MM.1S (cell line): ENCODE measurements at regions not wholly inside any gene's neighbourhood (a gene's known extent, or its start where the extent isn't known, plus 50 kb on each side); places are given as distances from the start of the nearest gene placed in this dataset.

Experiments used
- DNase-seq: peaks from one replicate; pipeline ENCODE4 v3.0.0-alpha.2; 2015
- H2AFZ ChIP-seq: fragments of 300-600 bp; sonication (generic); 2 replicates; pipeline ENCODE4 v1.6.0; 2016; ENCODE audit warnings: antibody characterized with exemption, low read length
- H3F3A ChIP-seq: fragments of 300-600 bp; sonication (generic); 2 replicates; pipeline ENCODE4 v1.6.1; 2016; ENCODE audit warnings: mild to moderate bottlenecking, antibody characterized with exemption, low read length, moderate library complexity, mixed read lengths; ENCODE audit not compliant: insufficient read depth
- H3K27ac ChIP-seq: fragments of 300-600 bp; sonication (generic); 2 replicates; pipeline ENCODE4 v1.5.1; 2016; ENCODE audit warnings: mild to moderate bottlenecking, low read length
- H3K27me3 ChIP-seq: fragments of 300-600 bp; sonication (generic); replicated peaks from 2 replicates; pipeline ENCODE4 v1.6.0; 2016; ENCODE audit warnings: low read length; ENCODE audit not compliant: insufficient read depth
- H3K36me3 ChIP-seq: fragments of 300-600 bp; sonication (generic); replicated peaks from 2 replicates; pipeline ENCODE4 v1.6.1; 2016; ENCODE audit warnings: mild to moderate bottlenecking, low read length, mixed read lengths; ENCODE audit not compliant: insufficient read depth
- H3K4me1 ChIP-seq: fragments of 300-600 bp; sonication (generic); 2 replicates; pipeline ENCODE4 v1.6.1; 2016; ENCODE audit warnings: low read length, mixed read lengths
- H3K4me2 ChIP-seq: fragments of 300-600 bp; sonication (generic); 2 replicates; pipeline ENCODE4 v1.6.0; 2016; ENCODE audit warnings: low read depth, low read length
- H3K4me3 ChIP-seq: fragments of 300-600 bp; sonication (generic); 2 replicates; pipeline ENCODE4 v1.5.1; 2016; ENCODE audit warnings: low read length, mixed read lengths
- H3K79me2 ChIP-seq: fragments of 300-600 bp; sonication (generic); 2 replicates; pipeline ENCODE4 v1.6.1; 2016; ENCODE audit warnings: mixed run types, low read length, mixed read lengths
- H3K9ac ChIP-seq: fragments of 300-600 bp; sonication (generic); 2 replicates; pipeline ENCODE4 v1.6.1; 2016; ENCODE audit warnings: low read length, mixed read lengths
- H3K9me2 ChIP-seq: fragments of 300-600 bp; sonication (generic); replicated peaks from 2 replicates; pipeline ENCODE4 v1.6.1; 2016; ENCODE audit warnings: mild to moderate bottlenecking, low read length, mixed read lengths; ENCODE audit not compliant: insufficient read depth
- H3K9me3 ChIP-seq: fragments of 300-600 bp; sonication (generic); replicated peaks from 2 replicates; pipeline ENCODE4 v1.6.1; 2016; ENCODE audit warnings: mild to moderate bottlenecking, low read length, mixed read lengths; ENCODE audit not compliant: insufficient read depth
- H4K20me1 ChIP-seq: fragments of 300-600 bp; sonication (generic); 2 replicates; pipeline ENCODE4 v1.6.1; 2016; ENCODE audit warnings: mild to moderate bottlenecking, low read length, moderate library complexity, mixed read lengths; ENCODE audit not compliant: insufficient read depth
- EZH2 ChIP-seq: fragments of 300-600 bp; sonication (generic); optimal IDR thresholded peaks from 2 replicates; pipeline ENCODE3; 2017; ENCODE audit warnings: low read depth, mild to moderate bottlenecking, antibody characterized with exemption, low read length, mixed read lengths
- EZH2phosphoT487 ChIP-seq: fragments of 300-600 bp; sonication (generic); IDR thresholded peaks from 2 replicates; pipeline ENCODE4 v1.6.1; 2018; ENCODE audit warnings: antibody characterized with exemption, low read length
- TF ChIP-seq, protein P1 (sequence below): fragments of 300-600 bp; sonication (generic); IDR thresholded peaks from 2 replicates; pipeline ENCODE4 v1.5.1; 2016; ENCODE audit warnings: antibody characterized with exemption, low read length, mixed read lengths

DNA sequence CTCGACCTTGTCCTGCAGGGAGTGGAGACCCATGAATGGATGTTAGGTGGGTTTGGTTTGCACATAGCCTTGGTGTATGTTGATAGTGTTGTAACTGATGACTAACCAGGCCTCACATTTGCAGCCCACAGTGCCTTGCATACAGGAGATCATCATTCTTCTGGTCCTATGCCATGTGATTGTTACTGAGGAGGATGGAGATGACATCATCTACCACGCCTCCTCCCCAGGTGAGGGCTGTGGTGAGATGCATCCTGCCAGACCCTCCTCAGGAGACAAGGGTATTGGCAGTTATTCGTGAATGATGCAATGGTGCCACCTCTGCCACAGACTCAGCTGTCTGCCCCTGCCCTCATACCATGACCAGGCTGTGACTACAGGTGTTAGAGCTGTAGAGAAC lies 1294.1 kb downstream of the UQCRFS1 start:
- Histone ChIP-seq H3K27ac (no peak overlapping the region), H3F3A (no peaks in the 10 kb centered on the region), H3K36me3 (no peaks in the 10 kb centered on the region), H3K9me2 (no peaks in the 10 kb centered on the region), H3K4me1 (no peaks in the 10 kb centered on the region), H2AFZ (no peak overlapping the region), H3K4me2 (no peak overlapping the region), H3K27me3 (no peaks in the 10 kb centered on the region), H3K79me2 (no peaks in the 10 kb centered on the region), H4K20me1 (no peaks in the 10 kb centered on the region), H3K4me3 (no peak overlapping the region), H3K9me3 (no peaks in the 10 kb centered on the region), H3K9ac (no peak overlapping the region)
- TF ChIP-seq, protein P1, sequence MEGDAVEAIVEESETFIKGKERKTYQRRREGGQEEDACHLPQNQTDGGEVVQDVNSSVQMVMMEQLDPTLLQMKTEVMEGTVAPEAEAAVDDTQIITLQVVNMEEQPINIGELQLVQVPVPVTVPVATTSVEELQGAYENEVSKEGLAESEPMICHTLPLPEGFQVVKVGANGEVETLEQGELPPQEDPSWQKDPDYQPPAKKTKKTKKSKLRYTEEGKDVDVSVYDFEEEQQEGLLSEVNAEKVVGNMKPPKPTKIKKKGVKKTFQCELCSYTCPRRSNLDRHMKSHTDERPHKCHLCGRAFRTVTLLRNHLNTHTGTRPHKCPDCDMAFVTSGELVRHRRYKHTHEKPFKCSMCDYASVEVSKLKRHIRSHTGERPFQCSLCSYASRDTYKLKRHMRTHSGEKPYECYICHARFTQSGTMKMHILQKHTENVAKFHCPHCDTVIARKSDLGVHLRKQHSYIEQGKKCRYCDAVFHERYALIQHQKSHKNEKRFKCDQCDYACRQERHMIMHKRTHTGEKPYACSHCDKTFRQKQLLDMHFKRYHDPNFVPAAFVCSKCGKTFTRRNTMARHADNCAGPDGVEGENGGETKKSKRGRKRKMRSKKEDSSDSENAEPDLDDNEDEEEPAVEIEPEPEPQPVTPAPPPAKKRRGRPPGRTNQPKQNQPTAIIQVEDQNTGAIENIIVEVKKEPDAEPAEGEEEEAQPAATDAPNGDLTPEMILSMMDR: no peak
- TF ChIP-seq EZH2 (no peak), EZH2phosphoT487 (no peak)
- DNase-seq: no peak

DNA sequence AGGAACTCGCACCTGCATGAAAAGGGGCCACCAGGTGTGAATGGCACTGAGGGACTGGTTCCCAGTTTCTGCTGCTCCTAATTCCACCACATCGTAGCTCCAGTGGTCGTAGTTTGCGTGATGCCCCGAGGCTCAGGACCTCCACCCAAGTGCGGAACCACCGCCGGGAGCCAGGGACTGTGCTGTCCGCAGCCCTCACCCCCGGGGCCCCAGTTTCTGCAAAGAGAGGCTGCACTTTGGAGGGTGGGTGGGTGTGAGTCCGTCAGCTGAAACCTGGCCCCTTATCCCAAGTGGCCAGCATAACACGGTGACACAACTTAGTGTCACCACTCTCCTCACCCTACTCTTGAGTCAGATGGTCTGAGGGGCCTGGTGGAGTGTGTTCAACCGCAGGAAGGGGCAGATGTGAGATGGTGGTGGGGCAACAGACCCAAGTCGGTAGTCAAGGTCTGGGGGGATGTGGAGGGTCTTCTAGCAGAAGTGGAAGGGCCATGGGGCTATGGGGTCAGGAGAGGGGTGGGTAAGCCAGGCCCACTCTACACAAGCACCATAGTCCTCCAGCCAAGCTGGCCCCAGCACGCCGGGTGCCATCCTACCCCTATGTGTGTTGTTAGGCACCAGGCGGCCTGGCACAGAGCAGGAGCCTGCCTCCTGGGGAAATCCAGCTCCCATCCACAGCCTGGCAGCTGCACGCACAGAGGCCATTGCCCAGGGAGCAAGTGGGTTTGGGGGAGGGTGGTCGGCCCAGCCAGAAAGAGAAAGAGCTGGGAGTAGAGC lies 1301.6 kb downstream of the UQCRFS1 start:
- no peaks in the 10 kb centered on the region for H3K79me2 ChIP-seq
- H3K9ac ChIP-seq: no peak overlapping the region
- no peaks in the 10 kb centered on the region for H3K4me1 ChIP-seq
- no peak for DNase-seq
- no peaks in the 10 kb centered on the region for H3K9me2 ChIP-seq
- H3K4me2 ChIP-seq: no peak overlapping the region
- no peaks in the 10 kb centered on the region for H3K9me3 ChIP-seq
- H3K27ac ChIP-seq: no peak overlapping the region
- no peaks in the 10 kb centered on the region for H3F3A ChIP-seq
- TF ChIP-seq, protein P1: no peak
- no peak for TF ChIP-seq EZH2phosphoT487
- no peak for TF ChIP-seq EZH2
- H2AFZ ChIP-seq: no peak overlapping the region
- no peaks in the 10 kb centered on the region for H3K27me3 ChIP-seq
- no peaks in the 10 kb centered on the region for H3K36me3 ChIP-seq
- H4K20me1 ChIP-seq: no peaks in the 10 kb centered on the region
- H3K4me3 ChIP-seq: no peak overlapping the region

DNA sequence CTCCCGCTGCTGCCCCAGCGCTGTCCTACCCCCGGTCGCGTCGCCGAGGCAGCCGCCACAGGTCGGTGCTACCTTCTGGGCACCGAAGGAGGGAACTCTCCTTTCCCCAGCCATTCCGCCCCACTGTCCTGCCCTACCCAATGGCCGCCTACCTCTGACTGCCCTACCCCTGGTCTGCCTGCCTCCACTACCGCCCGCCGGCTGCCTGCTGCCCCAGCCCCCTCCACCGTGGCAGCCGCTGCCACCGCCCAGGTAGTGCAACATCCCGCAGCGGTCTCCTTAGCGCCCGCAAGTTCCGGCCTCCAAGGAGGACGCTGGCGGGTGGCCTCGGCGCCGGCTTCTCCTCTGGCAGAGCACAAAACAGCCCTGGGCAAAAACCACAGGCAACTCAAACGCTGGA lies 1303.1 kb downstream of the UQCRFS1 start:
- H3K9me3 ChIP-seq: no peaks in the 10 kb centered on the region
- no peak overlapping the region for H3K27ac ChIP-seq
- H3K79me2 ChIP-seq: no peaks in the 10 kb centered on the region
- no peak for DNase-seq
- no peak overlapping the region for H3K9ac ChIP-seq
- no peak overlapping the region for H3K4me2 ChIP-seq
- H3K4me1 ChIP-seq: no peaks in the 10 kb centered on the region
- H2AFZ ChIP-seq: no peak overlapping the region
- H3K4me3 ChIP-seq: no peak overlapping the region
- no peaks in the 10 kb centered on the region for H4K20me1 ChIP-seq
- H3K27me3 ChIP-seq: no peaks in the 10 kb centered on the region
- H3F3A ChIP-seq: no peaks in the 10 kb centered on the region
- H3K36me3 ChIP-seq: no peaks in the 10 kb centered on the region
- no peaks in the 10 kb centered on the region for H3K9me2 ChIP-seq
- no peak for TF ChIP-seq EZH2
- TF ChIP-seq, protein P1: no peak
- no peak for TF ChIP-seq EZH2phosphoT487
